Activated CD8-positive, alpha-beta memory T cell treated with anti-CD3 and anti-CD28 coated beads, Interleukin-2, amount 50 U/mL, for 4 hours (primary cell): ENCODE measurements at regions not wholly inside any gene's neighbourhood (a gene's known extent, or its start where the extent isn't known, plus 50 kb on each side); places are given as distances from the start of the nearest gene placed in this dataset.
"Not testable (repeated sequence)": the region's sequence is repeated elsewhere in the genome, so short reads cannot be mapped to it uniquely, and the experiment has no call there.

Experiments
- DNase-seq: peaks from one replicate; pipeline ENCODE4 v3.0.0-alpha.2; 2020

GRCh38 chr13:111479412-111479811 is 159.0 kb downstream of the TEX29 start:
- DNase-seq: no peak

- DNase-seq: no peak
Measured at GRCh38 chr13:111480503-111480902, 160.1 kb downstream of the TEX29 start.

GRCh38 chr13:111480976-111481375 is 160.5 kb downstream of the TEX29 start:
- no peak for DNase-seq

DNA sequence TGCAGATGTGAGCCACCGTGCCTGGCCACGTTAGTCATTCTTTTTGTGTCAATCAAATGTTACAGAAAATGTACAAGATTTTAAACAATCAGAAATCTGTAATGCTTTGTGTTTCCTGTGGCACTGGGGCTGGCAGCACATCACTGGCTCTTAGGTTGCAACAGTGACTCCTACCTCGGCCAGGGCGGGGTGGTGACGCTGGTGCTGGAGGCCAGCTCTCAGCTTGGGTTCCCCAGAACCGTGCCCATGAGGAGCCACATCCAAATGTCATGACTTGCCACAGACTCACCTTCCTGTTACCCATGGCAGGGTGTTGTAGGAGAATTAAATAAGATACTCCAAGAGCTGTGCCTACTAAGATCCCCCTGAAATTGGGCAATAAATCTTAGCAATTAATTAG is 161.7 kb downstream of the TEX29 start:
- DNase-seq: no peak

DNA sequence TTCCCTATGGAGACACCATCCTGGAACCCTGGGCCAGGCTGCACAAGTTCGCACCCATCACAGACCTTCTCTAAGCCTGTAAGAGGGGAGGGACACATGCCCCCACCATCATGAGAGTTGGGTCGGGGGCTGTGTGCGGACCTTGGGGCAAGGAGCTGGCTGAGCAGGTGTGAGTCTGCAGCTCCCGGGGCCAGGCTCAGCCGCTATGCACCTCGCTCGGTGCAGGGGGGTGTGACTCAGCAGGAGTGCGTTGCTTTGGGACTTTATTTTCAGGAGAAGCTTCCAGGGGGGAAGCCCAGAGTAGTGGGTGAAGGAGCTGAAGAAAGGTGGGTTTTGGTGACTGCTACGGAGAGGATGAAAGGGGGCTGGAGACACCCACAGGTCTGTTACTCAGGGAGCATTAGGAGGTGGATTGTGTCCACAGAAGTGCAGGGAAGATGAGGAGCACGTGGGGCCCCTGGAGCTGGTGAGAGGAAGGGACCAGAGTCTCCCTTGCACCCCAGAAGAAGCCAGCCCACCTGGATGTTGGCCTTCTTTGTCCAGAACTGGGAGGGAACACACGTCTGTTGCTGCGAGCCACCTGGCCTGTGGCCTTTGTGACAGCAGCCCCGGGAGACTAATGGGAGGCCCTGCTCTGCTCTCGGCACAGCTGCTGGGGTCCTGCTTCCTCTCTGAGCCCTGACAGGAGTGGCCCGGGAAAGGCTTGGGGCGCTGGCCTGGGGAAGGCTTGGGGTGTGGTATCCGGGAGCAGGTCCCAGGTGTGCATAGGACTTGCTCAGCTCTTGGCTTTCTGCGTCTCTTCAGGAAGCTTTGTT is 162.6 kb downstream of the TEX29 start:
- DNase-seq: peak; percentile 9

- DNase-seq: no peak
Measured at GRCh38 chr13:111483621-111483987, 163.2 kb downstream of the TEX29 start.

DNA sequence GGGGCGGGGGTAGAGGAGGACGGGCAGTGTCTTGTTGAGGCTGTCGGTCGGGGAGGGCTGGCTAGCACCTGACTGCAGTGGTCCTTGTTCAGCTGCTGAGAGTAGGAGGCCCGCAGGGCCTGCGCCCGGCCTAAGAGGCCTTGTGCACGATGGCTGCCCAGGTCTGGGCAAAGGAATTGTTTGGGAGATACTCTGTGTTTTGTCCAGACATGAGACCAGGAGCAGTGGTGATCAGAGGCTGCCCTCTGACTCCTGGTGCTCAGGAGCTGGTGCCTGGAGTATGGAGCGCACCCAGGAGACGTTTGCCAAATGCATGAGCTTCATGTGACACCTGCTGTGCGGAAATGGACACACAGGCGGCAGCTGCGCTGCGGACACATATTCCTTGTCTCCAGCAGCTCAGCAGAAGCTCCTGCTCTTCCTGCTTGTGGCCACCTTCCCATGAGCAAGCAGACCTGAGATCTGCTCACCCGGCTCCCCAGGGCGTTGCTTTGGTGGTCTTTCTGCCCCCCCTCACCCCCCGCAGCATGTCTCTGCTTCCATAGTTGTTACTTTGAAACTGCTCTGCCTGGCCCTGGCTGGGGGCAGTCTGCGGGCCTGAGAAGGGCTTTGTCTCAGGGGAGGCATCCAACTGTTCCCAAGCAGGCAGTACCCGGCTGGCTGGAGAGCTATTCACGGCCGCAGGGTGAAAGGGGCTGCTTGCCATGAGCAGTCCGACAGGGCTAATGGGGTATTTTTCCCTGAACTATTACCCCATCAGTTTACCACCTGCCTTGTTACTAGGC is 163.9 kb downstream of the TEX29 start:
- peak; percentile 7 for DNase-seq

- no peak for DNase-seq
Measured at GRCh38 chr13:111484959-111485358, 164.5 kb downstream of the TEX29 start.

- peak; percentile 9 for DNase-seq
Measured at GRCh38 chr13:111485491-111486250, 165.2 kb downstream of the TEX29 start.

- DNase-seq: peak; percentile 2
Measured at GRCh38 chr13:111486331-111486730, 165.9 kb downstream of the TEX29 start.

DNA sequence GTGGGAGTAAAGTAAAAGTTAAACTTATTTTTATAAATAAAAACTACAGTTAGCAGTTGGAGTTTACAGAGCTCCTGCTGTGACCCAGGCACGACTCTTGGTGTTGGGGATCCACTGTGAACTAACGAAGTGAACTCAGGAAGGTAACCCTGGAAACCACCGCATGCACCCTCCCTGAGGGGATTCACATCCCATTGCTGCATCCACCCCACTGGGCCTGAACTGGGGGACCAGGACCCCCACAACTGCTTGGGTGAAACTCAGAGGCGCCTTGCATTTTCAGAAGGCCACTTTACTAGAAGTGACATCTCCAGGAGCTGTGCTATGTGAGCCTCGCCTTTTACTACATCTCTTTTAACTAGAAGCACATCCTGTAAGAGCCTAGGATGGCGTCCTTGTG is 166.4 kb downstream of the TEX29 start:
- peak; percentile 1 for DNase-seq

DNA sequence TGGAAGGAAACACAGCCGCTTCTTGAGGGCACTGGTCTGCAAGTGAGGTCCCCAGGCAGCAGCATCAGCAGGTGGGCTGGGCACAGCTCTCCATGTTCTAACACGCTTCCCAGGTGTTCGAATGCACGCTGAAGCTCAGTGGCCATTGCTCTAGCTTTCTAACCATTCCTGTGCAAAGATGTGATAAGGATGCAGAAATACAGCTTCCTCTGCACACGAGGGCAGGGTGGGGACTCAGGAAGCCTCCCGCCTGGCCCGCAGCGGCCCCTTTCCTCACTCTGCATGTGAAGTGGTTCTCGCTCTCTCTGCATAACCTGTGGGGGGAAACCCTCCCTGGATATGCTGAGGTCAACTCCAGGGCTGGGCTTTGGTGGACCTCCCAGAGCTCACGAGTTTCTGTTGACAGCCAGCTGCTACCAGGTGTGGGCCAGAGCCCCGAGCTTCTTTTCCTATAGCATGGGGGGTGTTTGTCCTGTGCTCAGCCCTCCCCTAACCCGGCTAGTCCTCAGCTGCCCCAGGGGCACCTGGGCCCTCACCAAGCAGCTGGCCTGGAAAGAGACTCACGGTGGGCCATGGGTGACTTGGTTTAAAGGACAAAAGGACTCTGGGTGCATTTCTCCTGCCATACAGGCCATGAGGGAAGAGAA is 168.2 kb downstream of the TEX29 start:
- peak; percentile 7 for DNase-seq

GRCh38 chr13:111489301-111489700 is 168.9 kb downstream of the TEX29 start:
- peak; percentile 2 for DNase-seq

DNA sequence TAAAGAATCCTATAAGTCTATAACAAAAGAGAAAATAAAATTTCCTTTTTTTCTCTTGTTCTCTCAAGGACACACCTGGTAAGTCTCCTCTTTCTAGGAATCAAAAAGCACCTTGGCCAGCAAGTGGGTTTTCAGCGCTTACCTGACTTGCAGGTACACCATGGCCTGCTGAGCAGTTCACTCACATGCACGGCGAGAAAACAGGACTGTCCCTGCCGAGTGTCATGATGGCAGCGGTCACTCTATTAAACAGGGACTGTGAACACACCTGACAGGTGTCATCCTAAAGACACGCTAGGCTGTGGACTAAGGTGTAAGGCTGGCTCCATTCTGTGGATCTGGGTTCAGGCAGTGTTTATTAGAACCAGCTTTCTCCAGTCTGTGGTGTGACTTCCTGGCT is 170.2 kb downstream of the TEX29 start:
- DNase-seq: peak; percentile 4

GRCh38 chr13:111491021-111491420 is 170.6 kb downstream of the TEX29 start:
- DNase-seq: peak; percentile 5

- DNase-seq: peak; percentile 2
Measured at GRCh38 chr13:111491659-111492058, 171.2 kb downstream of the TEX29 start.

DNA sequence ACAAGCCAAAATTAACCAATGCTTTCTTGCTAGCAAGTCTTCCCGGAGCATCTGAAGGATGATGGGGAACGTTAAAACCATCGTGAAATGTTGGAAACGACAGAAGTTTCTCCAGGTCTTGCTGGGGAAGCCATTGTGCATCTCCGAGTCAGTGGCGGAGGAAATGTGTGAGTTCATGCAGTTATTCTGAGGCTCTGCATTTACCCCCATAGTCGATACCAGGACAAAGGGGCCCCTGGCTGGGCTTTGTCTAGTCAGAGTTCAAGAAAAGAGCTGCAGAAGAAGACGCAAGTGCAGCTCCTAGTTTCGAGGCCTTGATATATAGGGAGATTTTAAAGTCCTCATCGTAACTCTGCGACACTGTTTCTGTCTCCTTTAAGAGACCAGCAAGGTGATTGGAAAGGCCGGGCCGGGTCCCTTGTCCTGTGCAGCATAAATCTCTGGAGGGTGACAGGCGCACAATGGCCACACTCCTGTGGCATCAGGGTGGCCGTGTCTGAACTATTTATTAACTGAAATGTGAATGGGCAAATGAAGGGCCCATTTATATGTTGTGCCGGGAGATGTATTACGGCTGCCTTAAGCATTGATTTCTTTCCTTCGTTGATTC is 172.0 kb downstream of the TEX29 start:
- DNase-seq: peak; percentile 4

DNA sequence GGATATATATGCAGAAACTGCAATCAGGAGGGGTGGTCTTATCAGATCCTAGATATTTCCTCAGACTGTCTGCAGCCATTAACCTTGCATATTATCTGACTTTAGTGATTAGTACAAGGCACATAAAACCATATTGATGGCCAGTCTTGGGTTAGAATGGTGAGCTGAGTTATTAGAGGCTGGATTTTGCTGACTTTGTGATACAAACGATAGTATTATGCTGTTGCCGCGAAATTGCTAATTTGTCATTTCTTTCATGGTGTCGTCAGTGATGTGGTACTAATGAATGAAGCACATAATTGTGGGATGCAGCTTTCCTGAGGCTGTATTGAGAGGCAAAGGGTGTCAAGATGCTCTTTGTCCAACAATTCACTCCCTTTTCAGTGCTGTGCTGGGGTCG is 172.5 kb downstream of the TEX29 start:
- no peak for DNase-seq

DNA sequence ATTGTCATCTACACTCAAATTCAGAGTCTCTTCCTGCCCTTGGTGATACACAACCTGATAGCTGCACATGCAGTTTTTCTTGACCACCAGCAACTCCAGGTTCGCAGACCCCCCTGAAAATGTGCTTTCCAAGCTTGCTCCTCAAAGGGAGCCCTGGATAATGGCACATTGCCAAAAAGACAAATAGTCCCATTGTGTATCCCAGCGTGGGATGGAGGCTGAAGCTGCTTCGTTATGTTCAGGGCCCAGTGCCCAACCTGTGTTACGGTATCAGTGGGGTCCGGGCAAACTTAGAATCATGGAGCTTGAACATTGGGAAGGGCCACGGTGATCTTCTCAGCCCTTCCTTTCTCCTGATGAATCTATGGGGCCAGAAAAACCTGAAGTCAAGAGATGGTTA is 173.0 kb downstream of the TEX29 start:
- no peak for DNase-seq

GRCh38 chr13:111494641-111495040 is 174.2 kb downstream of the TEX29 start:
- peak; percentile 3 for DNase-seq

DNA sequence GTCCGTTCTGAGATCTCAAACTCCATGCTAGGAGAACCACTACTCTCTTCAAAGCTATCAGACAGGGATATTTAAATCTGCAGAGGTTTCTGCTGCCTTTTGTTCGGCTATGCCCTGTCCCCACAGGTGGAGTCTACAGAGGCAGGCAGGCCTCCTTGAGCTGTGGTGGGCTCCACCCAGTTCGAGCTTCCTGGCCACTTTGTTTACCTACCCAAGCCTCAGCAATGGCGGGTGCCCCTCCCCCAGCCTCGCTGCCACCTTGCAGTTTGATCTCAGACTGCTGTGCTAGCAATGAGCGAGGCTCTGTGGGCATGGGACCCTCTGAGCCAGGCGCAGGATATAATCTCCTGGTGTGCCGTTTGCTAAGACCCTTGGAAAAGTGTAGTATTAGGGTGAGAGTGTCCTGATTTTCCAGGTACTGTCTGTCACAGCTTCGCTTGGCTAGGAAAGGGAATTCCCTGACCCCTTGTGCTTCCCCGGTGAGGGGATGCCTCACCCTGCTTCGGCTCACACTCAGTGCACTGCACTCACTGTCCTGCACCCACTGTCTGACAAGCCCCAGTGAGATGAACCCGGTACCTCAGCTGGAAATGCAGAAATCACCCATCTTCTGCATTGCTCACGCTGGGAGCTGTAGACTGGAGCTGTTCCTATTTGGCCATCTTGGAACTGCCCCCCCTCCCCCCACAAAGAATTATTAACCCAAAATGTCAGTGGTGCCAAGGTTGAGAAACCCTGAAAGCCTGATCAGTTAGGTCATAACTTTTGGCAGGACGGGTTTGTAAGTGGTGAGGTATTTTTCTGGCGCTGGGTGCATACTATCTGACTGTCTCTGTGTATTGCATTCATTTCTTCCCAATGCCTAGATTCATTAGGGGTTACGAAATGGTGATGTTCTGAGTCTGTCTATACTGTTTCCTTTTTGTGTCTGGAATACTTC is 181.4 kb downstream of the TEX29 start:
- not testable (repeated sequence) for DNase-seq
